Kidney (tissue), 13 donors: ENCODE measurements at regions not wholly inside any gene's neighbourhood (a gene's known extent, or its start where the extent isn't known, plus 50 kb on each side); places are given as distances from the start of the nearest gene placed in this dataset.
A peak's percentile ranks its signal among the peaks of the same experiment; 100 is the strongest.

Source experiments
- DNase-seq, 5 donors: peaks; one replicate each; pipeline ENCODE4 v3.0.0-alpha.2; 2013 to 2020
- FAIRE-seq: peaks from 2 replicates; lab custom pipeline; 2012; peaks lifted over from hg19 to GRCh38; lab: Jason Lieb, UNC
- H3K27ac ChIP-seq, 2 donors: one replicate each; pipeline ENCODE4 v1.7.0; 2013; ENCODE audit warnings: low read depth in 2 of 2, low read length in 2 of 2, inconsistent platforms in 1 of 2
- H3K27me3 ChIP-seq: one replicate; pipeline ENCODE4 v1.7.1; 2013; ENCODE audit warnings: low read length, inconsistent platforms; ENCODE audit not compliant: control insufficient read depth, insufficient read depth
- H3K36me3 ChIP-seq, 3 donors: one replicate each; pipeline versions ENCODE4 v1.7.0 to v1.7.1; 2013; ENCODE audit warnings: low read length in 3 of 3, control low read depth in 1 of 3, inconsistent platforms in 1 of 3; ENCODE audit not compliant: insufficient read depth in 3 of 3, control insufficient read depth in 2 of 3
- H3K4me1 ChIP-seq, 3 donors: one replicate each; pipeline versions ENCODE4 v1.7.0 to v1.7.1; 2013; ENCODE audit warnings: low read length in 3 of 3, inconsistent platforms in 1 of 3, low read depth in 1 of 3; ENCODE audit not compliant: control insufficient read depth in 2 of 3, insufficient read depth in 2 of 3
- H3K4me3 ChIP-seq, 3 donors: one replicate each; pipeline versions ENCODE4 v1.7.0 to v1.8.1; 2013; ENCODE audit warnings: low read length in 3 of 3, control low read depth in 1 of 3, inconsistent platforms in 1 of 3
- H3K9ac ChIP-seq, 3 donors: one replicate each; pipeline versions ENCODE4 v1.7.0 to v1.7.1; 2013; ENCODE audit warnings: low read length in 3 of 3, control low read depth in 1 of 3, inconsistent platforms in 1 of 3
- H3K9me3 ChIP-seq, 3 donors: one replicate each; pipeline versions ENCODE4 v1.7.0 to v1.7.1; 2013; ENCODE audit warnings: low read length in 3 of 3, control low read depth in 1 of 3, inconsistent platforms in 1 of 3; ENCODE audit not compliant: control insufficient read depth in 2 of 3, insufficient read depth in 1 of 3
- CTCF ChIP-seq: IDR thresholded peaks from 3 replicates; pipeline ENCODE4 v1.5.1; 2012; ENCODE audit warnings: mild to moderate bottlenecking, moderate library complexity, borderline replicate concordance; ENCODE audit not compliant: insufficient read depth; ENCODE audit errors: extremely low read depth
- intact Hi-C: fragments of 100-400 bp; cut with DNase I; formaldehyde crosslinking; loops from one replicate; pipeline ENCODE4 v1.11.1; 2022
- donor health status: control.
- donor health status: control.
- donor health status: control.
- donor health status: control.
- donor health status: control.
- donor health status: DM: yes; HTN: yes; CAD: no.
- donor health status: Normal renal cell carcinoma (clear cell type).

- Histone ChIP-seq H3K4me1 (no peaks in the 10 kb centered on the region), H3K27me3 (no peaks in the 10 kb centered on the region), H3K27ac (no peak overlapping the region), H3K9me3 (no peaks in the 10 kb centered on the region), H3K4me3 (no peak overlapping the region), H3K9ac (no peak overlapping the region), H3K36me3 (no peaks in the 10 kb centered on the region)
- DNase-seq: no peak
- FAIRE-seq: no peak
- TF ChIP-seq CTCF: no peak
- intact Hi-C loops: no loop called here
These were observed 120.6 kb downstream of the TXNL1 start for GRCh38 chr18:56517761-56518160.

GRCh38 chr18:56517196-56517595 lies 121.2 kb downstream of the TXNL1 start:
- intact Hi-C loops: no loop called here
- Histone ChIP-seq H3K4me1 (no peaks in the 10 kb centered on the region), H3K9ac (no peak overlapping the region), H3K9me3 (no peaks in the 10 kb centered on the region), H3K27ac (no peak overlapping the region), H3K36me3 (no peaks in the 10 kb centered on the region), H3K27me3 (no peaks in the 10 kb centered on the region), H3K4me3 (no peak overlapping the region)
- no peak for TF ChIP-seq CTCF
- DNase-seq (peak in 2 of 5 donors; percentile 35 to 44), FAIRE-seq (no peak)

- intact Hi-C loops: no loop called here
- Histone ChIP-seq H3K4me3 (no peak overlapping the region), H3K27me3 (no peaks in the 10 kb centered on the region), H3K9me3 (no peaks in the 10 kb centered on the region), H3K36me3 (no peaks in the 10 kb centered on the region), H3K4me1 (no peaks in the 10 kb centered on the region), H3K9ac (no peak overlapping the region), H3K27ac (no peak overlapping the region)
- FAIRE-seq: no peak
- no peak for TF ChIP-seq CTCF
- DNase-seq: peak in 2 of 5 donors; percentile 56 to 65
These were observed 121.6 kb downstream of the TXNL1 start for GRCh38 chr18:56516789-56517188.

- Histone ChIP-seq H3K4me3 (no peak overlapping the region), H3K9me3 (no peaks in the 10 kb centered on the region), H3K9ac (no peak overlapping the region), H3K36me3 (no peaks in the 10 kb centered on the region), H3K4me1 (no peaks in the 10 kb centered on the region), H3K27me3 (no peaks in the 10 kb centered on the region), H3K27ac (no peak overlapping the region)
- FAIRE-seq: no peak
- no peak for DNase-seq
- intact Hi-C loops: no loop called here
- no peak for TF ChIP-seq CTCF
These were observed 122.9 kb downstream of the TXNL1 start for GRCh38 chr18:56515522-56515921.
